ENCODE measurements at regions not wholly inside any gene's neighbourhood (a gene's known extent, or its start where the extent isn't known, plus 50 kb on each side); places are given as distances from the start of the nearest gene placed in this dataset.

- H3K27me3 ChIP-seq (ENCODE audit: control insufficient read depth, insufficient read depth, low read length) = no peaks in the 10 kb centered on the region
- H3K27ac ChIP-seq = no peak overlapping the region
- no peak overlapping the region for H3K4me2 ChIP-seq (ENCODE audit: low read length)
- H3K9me3 ChIP-seq (ENCODE audit: control insufficient read depth, low read length) = no peaks in the 10 kb centered on the region
- no peaks in the 10 kb centered on the region for H3K4me1 ChIP-seq
- H2AFZ ChIP-seq = no peak overlapping the region
- no peak overlapping the region for H3K9ac ChIP-seq
- no peak overlapping the region for H3K4me3 ChIP-seq (ENCODE audit: low read depth, low read length)
- no peaks in the 10 kb centered on the region for H3K36me3 ChIP-seq (ENCODE audit: control insufficient read depth, insufficient read depth, low read length)
- no peaks in the 10 kb centered on the region for H3K79me2 ChIP-seq
- no peak for TF ChIP-seq CTCF (IDR thresholded peaks at IDR 0.05)
Observed at GRCh38 chr6:170007468-170008293, 256.3 kb downstream of the ERMARD start.

GRCh38 chr6:170006900-170007467 is 255.6 kb downstream of the ERMARD start:
- Histone ChIP-seq H3K9me3 (ENCODE audit: control insufficient read depth, low read length) (no peaks in the 10 kb centered on the region), H3K4me1 (no peaks in the 10 kb centered on the region), H3K9ac (no peak overlapping the region), H3K79me2 (no peaks in the 10 kb centered on the region), H3K27ac (no peak overlapping the region), H3K4me3 (ENCODE audit: low read depth, low read length) (no peak overlapping the region), H3K27me3 (ENCODE audit: control insufficient read depth, insufficient read depth, low read length) (no peaks in the 10 kb centered on the region), H2AFZ (peak overlapping the region; percentile 22), H3K4me2 (ENCODE audit: low read length) (no peak overlapping the region), H3K36me3 (ENCODE audit: control insufficient read depth, insufficient read depth, low read length) (no peaks in the 10 kb centered on the region)
- TF ChIP-seq CTCF (IDR thresholded peaks at IDR 0.05) = no peak

DNA sequence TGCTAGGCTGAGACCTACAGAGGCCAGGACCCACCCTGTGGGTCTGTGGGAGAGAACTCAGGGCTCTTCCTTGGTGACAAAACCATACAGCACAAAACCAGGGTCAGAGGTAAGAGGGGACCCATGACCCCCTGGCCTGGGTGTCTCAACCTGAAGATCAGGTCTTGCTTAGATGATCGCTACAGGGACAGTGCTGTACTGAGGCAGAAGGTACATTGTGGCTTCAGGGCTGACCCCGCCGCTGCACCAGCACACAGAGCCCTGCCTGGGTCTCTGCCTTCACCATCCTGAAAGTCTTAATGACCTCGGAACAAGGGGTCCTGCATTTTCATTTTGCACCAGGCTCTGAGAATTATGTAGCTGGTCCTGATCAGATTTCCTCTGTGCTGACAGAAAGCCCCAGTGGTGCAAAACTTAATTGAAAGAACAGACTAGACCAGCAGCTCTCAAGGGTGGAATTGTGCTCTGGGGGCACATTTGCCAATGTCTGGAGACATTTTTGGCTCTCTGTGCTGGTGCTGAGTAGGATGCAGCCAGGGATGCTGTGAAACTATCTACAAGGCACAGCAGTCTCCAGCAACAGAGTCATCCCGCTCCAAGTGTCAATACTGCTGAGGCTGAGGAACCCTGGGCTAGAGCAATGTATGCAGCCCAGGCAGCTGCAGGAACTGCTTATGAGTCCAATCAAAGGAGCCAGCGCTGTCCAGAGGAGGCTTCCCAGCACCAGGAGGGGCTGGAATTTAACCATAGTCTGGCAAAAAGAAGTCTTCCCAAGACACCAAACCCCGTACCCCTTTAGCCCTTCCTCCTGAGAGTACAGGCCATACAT is 254.9 kb downstream of the ERMARD start:
- Histone ChIP-seq H3K27me3 (ENCODE audit: control insufficient read depth, insufficient read depth, low read length) (no peaks in the 10 kb centered on the region), H3K4me3 (ENCODE audit: low read depth, low read length) (no peak overlapping the region), H3K4me2 (ENCODE audit: low read length) (no peak overlapping the region), H3K36me3 (ENCODE audit: control insufficient read depth, insufficient read depth, low read length) (no peaks in the 10 kb centered on the region), H3K4me1 (no peaks in the 10 kb centered on the region), H3K9me3 (ENCODE audit: control insufficient read depth, low read length) (no peaks in the 10 kb centered on the region), H3K27ac (no peak overlapping the region), H2AFZ (no peak overlapping the region), H3K79me2 (no peaks in the 10 kb centered on the region), H3K9ac (no peak overlapping the region)
- no peak for TF ChIP-seq CTCF (IDR thresholded peaks at IDR 0.05)

DNA sequence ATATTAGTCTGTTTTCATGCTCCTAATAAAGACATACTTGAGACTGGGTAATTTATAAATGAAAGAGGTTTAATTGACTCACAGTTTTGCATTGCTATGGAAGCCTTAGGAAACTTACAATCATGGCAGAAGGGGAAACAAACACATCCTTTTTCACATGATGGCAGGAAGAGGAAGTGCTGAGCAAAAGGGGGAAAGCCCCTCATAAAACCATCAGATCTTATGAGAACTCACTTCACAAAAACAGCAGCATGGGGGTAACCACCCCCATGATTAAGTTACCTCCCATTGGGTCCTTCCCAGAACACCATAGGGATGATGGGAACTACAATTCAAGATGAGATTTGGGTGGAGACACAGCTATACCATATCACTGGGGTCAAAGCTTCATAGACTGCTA is 254.2 kb downstream of the ERMARD start:
- no peak overlapping the region for H2AFZ ChIP-seq

More for the DNA sequence above, 254.2 kb downstream of the ERMARD start:
- H3K36me3 ChIP-seq (ENCODE audit: control insufficient read depth, insufficient read depth, low read length) = no peaks in the 10 kb centered on the region
- no peak overlapping the region for H3K9ac ChIP-seq
- H3K27ac ChIP-seq = no peak overlapping the region
- H3K4me1 ChIP-seq = no peaks in the 10 kb centered on the region
- H3K79me2 ChIP-seq = no peaks in the 10 kb centered on the region
- H3K4me3 ChIP-seq (ENCODE audit: low read depth, low read length) = no peak overlapping the region
- no peak overlapping the region for H3K4me2 ChIP-seq (ENCODE audit: low read length)
- H3K9me3 ChIP-seq (ENCODE audit: control insufficient read depth, low read length) = no peaks in the 10 kb centered on the region
- TF ChIP-seq CTCF (IDR thresholded peaks at IDR 0.05) = no peak
- H3K27me3 ChIP-seq (ENCODE audit: control insufficient read depth, insufficient read depth, low read length) = no peaks in the 10 kb centered on the region
